ENCODE measurements at regions not wholly inside any gene's neighbourhood (a gene's known extent, or its start where the extent isn't known, plus 50 kb on each side); places are given as distances from the start of the nearest gene placed in this dataset.
A peak's percentile ranks its signal among the peaks of the same experiment; 100 is the strongest.

DNA sequence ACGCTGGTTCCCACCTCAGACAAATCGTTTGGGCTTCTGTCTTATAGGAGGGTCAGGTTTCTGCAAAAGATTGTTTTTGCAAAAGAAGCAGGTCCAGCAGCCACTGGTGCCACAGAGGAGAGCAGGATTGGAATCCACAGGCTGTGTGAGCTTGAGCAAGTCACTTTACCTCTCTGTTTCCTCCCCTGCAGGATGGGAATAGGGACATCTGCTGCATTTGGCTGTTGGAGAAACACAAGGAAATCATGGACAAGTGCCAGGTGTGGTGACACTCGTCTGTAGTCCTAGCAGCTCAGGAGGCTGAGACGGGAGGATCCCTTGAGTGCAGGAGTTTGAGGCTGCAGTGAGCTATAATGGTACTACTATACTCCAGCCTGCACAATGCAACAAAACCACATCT lies 422.6 kb downstream of the MN1 start:
- H3K9me3 Mint-ChIP-seq, result peaks cover 0 to 4% (median 0%) of the 10 kb centered on the region in 8 donors
- CTCF ChIA-PET (ENCODE audit: partially characterized antibody), result no interaction called here

DNA sequence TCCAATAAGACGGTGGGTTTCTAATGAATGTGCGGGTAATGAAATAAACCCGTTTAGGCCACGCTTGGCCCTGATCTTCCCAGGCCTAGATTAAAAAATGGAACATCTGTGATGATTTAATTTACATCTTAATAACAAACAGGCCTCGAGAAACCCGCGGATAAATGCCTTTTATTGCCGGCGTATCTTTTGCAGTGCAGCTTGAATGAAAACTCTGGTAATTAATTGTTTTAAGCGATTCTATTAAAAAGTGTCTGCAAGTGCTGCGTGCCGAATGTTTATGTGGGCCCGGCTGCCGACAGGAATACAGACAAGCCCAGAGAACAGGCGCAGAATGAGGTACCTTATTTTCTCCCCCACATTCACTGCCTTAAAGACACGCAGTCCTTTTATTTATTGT lies 420.7 kb downstream of the MN1 start:
- no peak overlapping the region for H3K4me3 Mint-ChIP-seq
- CTCF ChIA-PET (ENCODE audit: partially characterized antibody), result no interaction called here
- H3K9me3 Mint-ChIP-seq, result no peaks in the 10 kb centered on the region
- H3K9me3 ChIP-seq (ENCODE audit: control insufficient read depth in 1 of 2, low read length in 2 of 2), result no peaks in the 10 kb centered on the region
- no peak overlapping the region for H3K4me3 ChIP-seq (ENCODE audit: low read length in 2 of 2)
- no peaks in the 10 kb centered on the region for H3K27me3 ChIP-seq (ENCODE audit: insufficient read depth, low read length)
- POLR2A ChIA-PET (ENCODE audit: partially characterized antibody), result no interaction called here
- intact Hi-C loops (cut with micrococcal nuclease), result no loop called here
- no peaks in the 10 kb centered on the region for H3K4me1 Mint-ChIP-seq
- no peaks in the 10 kb centered on the region for H3K36me3 ChIP-seq (ENCODE audit: insufficient read depth, low read length)
- H3K27me3 Mint-ChIP-seq, result peaks cover 4 to 5% of the 10 kb centered on the region in 2 donors
- no peaks in the 10 kb centered on the region for H3K4me1 ChIP-seq (ENCODE audit: insufficient read depth, low read length)
- no peak overlapping the region for H3K27ac ChIP-seq (ENCODE audit: low read depth, low read length)
- H3K27ac Mint-ChIP-seq, result no peak overlapping the region
- H3K36me3 Mint-ChIP-seq, result no peaks in the 10 kb centered on the region
- DNase-seq, result no peak

More for the DNA sequence above, 422.6 kb downstream of the MN1 start:
- H3K27ac ChIP-seq (ENCODE audit: low read depth, low read length), result no peak overlapping the region
- no peaks in the 10 kb centered on the region for H3K4me1 ChIP-seq (ENCODE audit: insufficient read depth, low read length)
- no peak for DNase-seq
- H3K4me1 Mint-ChIP-seq, result no peaks in the 10 kb centered on the region
- H3K27me3 Mint-ChIP-seq, result peaks cover 2 to 3% of the 10 kb centered on the region in 2 donors
- H3K36me3 Mint-ChIP-seq, result no peaks in the 10 kb centered on the region
- POLR2A ChIA-PET (ENCODE audit: partially characterized antibody), result no interaction called here
- no peak overlapping the region for H3K4me3 Mint-ChIP-seq
- H3K27me3 ChIP-seq (ENCODE audit: insufficient read depth, low read length), result no peaks in the 10 kb centered on the region
- H3K9me3 ChIP-seq (ENCODE audit: control insufficient read depth in 1 of 2, low read length in 2 of 2), result no peaks in the 10 kb centered on the region
- no peak overlapping the region for H3K4me3 ChIP-seq (ENCODE audit: low read length in 2 of 2)
- H3K27ac Mint-ChIP-seq, result no peak overlapping the region
- H3K36me3 ChIP-seq (ENCODE audit: insufficient read depth, low read length), result no peaks in the 10 kb centered on the region
- intact Hi-C loops (cut with micrococcal nuclease), result no loop called here

DNA sequence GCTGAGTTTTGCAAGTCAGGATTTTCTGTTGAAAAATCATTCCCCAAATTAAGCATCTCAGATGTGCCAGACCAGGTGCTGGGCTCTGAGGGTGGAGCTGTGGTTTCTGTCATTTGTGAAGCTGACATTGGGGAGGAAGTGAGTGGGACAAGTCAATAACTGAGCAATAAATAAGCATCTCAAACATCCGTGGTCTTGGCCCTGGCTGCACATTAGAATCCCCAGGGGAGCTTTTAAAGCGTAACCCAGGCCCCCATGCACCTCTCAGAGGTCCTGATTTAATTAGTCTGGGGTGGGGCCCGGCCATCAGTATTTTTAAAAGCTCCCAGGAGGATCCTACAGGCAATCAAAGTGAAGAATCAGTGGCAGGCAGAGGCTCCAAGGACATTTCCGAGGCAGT lies 420.0 kb downstream of the MN1 start:
- ChIA-PET POLR2A (ENCODE audit: partially characterized antibody) (no interaction called here), CTCF (ENCODE audit: partially characterized antibody) (no interaction called here)
- Mint-ChIP-seq H3K4me3 (no peak overlapping the region), H3K36me3 (no peaks in the 10 kb centered on the region), H3K9me3 (no peaks in the 10 kb centered on the region), H3K4me1 (no peaks in the 10 kb centered on the region), H3K27me3 (peaks cover 4 to 6% of the 10 kb centered on the region in 2 donors), H3K27ac (no peak overlapping the region)
- no peaks in the 10 kb centered on the region for H3K36me3 ChIP-seq (ENCODE audit: insufficient read depth, low read length)
- H3K27me3 ChIP-seq (ENCODE audit: insufficient read depth, low read length), result no peaks in the 10 kb centered on the region
- no peaks in the 10 kb centered on the region for H3K9me3 ChIP-seq (ENCODE audit: control insufficient read depth in 1 of 2, low read length in 2 of 2)
- intact Hi-C loops (cut with micrococcal nuclease), result no loop called here
- no peak overlapping the region for H3K4me3 ChIP-seq (ENCODE audit: low read length in 2 of 2)
- no peak for DNase-seq
- H3K27ac ChIP-seq (ENCODE audit: low read depth, low read length), result no peak overlapping the region
- no peaks in the 10 kb centered on the region for H3K4me1 ChIP-seq (ENCODE audit: insufficient read depth, low read length)

DNA sequence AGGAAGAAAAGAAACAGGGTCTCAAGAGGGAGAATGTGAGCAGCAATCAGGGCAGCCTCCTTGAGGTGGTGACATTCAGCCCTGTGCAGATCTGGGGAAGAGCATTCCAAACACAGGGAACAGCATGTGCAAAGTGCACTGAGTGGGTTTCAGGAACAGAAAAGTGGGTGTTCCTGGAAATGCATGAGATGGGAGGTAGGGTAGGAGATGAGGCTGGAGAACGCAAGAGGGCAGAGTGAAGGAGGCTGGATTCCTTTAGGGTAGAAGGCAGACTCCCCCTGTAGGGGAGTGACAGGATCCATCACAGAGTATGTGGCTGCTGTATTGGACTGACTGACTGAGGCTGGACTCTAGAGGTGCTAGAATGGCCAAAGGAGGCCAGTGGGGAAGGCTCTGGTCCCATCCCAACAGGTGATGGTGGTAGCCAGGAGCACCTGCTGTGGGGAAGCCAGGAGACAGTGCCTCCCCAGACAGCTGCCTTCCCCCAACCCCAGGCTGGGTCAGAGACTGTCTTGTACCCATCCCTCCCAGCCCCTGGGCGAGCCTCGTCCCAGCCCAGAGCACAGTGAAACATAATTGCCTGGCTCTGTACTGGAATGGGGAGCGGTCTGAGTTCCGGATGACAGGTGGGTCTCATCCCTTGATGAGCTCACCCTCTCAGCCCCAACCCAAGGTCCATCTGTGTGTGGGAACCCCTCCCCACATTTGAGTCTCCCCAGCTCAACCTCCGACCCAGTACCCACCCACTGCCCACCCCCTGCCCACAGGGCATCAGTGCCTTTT lies 419.4 kb downstream of the MN1 start:
- Mint-ChIP-seq H3K4me1 (no peaks in the 10 kb centered on the region), H3K9me3 (no peaks in the 10 kb centered on the region), H3K27me3 (peaks cover 4 to 6% of the 10 kb centered on the region in 2 donors), H3K4me3 (peak overlapping the region in 1 of 8 donors; percentile 31), H3K27ac (no peak overlapping the region), H3K36me3 (no peaks in the 10 kb centered on the region)
- H3K9me3 ChIP-seq (ENCODE audit: control insufficient read depth in 1 of 2, low read length in 2 of 2), result no peaks in the 10 kb centered on the region
- no peak overlapping the region for H3K27ac ChIP-seq (ENCODE audit: low read depth, low read length)
- no peak overlapping the region for H3K4me3 ChIP-seq (ENCODE audit: low read length in 2 of 2)
- CTCF ChIA-PET (ENCODE audit: partially characterized antibody), result no interaction called here
- H3K27me3 ChIP-seq (ENCODE audit: insufficient read depth, low read length), result no peaks in the 10 kb centered on the region
- intact Hi-C loops (cut with micrococcal nuclease), result no loop called here
- DNase-seq, result no peak
- POLR2A ChIA-PET (ENCODE audit: partially characterized antibody), result no interaction called here
- no peaks in the 10 kb centered on the region for H3K36me3 ChIP-seq (ENCODE audit: insufficient read depth, low read length)
- H3K4me1 ChIP-seq (ENCODE audit: insufficient read depth, low read length), result no peaks in the 10 kb centered on the region

DNA sequence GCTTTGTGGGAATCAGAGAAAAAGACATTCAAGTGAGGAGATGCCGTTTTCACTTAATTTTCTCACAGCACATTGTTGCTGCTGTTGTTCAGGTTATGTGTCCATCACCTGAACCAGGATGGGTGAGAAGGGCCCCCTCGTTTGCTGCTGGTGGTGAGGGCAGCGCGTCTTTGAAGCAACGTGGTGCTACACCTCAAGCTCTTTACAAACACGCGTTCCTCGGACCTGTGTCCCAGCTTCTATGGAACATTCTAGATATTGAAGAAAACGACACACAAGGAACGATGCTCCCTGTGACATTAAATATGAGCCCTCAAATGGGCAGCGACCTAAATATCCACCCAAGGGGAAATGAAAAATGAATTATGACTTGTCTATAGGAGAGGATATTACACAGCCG lies 418.6 kb downstream of the MN1 start:
- no peaks in the 10 kb centered on the region for H3K4me1 Mint-ChIP-seq
- Histone ChIP-seq H3K9me3 (ENCODE audit: control insufficient read depth in 1 of 2, low read length in 2 of 2) (no peaks in the 10 kb centered on the region), H3K27me3 (ENCODE audit: insufficient read depth, low read length) (no peaks in the 10 kb centered on the region), H3K4me1 (ENCODE audit: insufficient read depth, low read length) (no peaks in the 10 kb centered on the region), H3K4me3 (ENCODE audit: low read length in 2 of 2) (no peak overlapping the region), H3K36me3 (ENCODE audit: insufficient read depth, low read length) (no peaks in the 10 kb centered on the region), H3K27ac (ENCODE audit: low read depth, low read length) (no peak overlapping the region)
- H3K4me3 Mint-ChIP-seq, result no peak overlapping the region
- H3K27me3 Mint-ChIP-seq, result peaks cover 4 to 8% of the 10 kb centered on the region in 2 donors
- ChIA-PET CTCF (ENCODE audit: partially characterized antibody) (no interaction called here), POLR2A (ENCODE audit: partially characterized antibody) (no interaction called here)
- H3K36me3 Mint-ChIP-seq, result no peaks in the 10 kb centered on the region
- H3K9me3 Mint-ChIP-seq, result no peaks in the 10 kb centered on the region
- intact Hi-C loops (cut with micrococcal nuclease), result no loop called here
- no peak for DNase-seq
- no peak overlapping the region for H3K27ac Mint-ChIP-seq

DNA sequence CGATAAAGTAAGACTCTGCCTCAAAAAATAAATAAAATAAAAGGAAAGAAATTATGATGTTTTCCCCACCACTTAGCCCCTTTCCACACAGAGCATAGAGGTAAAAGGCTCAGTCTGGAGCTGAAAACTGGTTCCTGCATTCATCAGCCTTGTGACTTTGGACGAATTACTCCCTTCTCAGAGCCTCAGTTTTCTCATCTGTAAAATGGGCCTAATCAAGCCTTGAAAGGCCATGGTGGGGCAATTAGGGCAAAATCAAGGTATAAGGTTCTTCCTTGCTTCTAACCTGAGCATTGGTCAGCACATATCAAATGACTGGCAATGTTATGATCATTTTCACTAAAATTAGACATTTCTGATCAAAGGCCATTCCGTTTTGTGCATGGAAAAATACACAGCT lies 417.7 kb downstream of the MN1 start:
- Mint-ChIP-seq H3K4me3 (no peak overlapping the region), H3K36me3 (no peaks in the 10 kb centered on the region), H3K4me1 (no peaks in the 10 kb centered on the region), H3K9me3 (no peaks in the 10 kb centered on the region), H3K27ac (no peak overlapping the region), H3K27me3 (peaks cover 4 to 11% of the 10 kb centered on the region in 2 donors)
- Histone ChIP-seq H3K36me3 (ENCODE audit: insufficient read depth, low read length) (no peaks in the 10 kb centered on the region), H3K27me3 (ENCODE audit: insufficient read depth, low read length) (no peaks in the 10 kb centered on the region), H3K27ac (ENCODE audit: low read depth, low read length) (no peak overlapping the region), H3K9me3 (ENCODE audit: control insufficient read depth in 1 of 2, low read length in 2 of 2) (no peaks in the 10 kb centered on the region), H3K4me3 (ENCODE audit: low read length in 2 of 2) (no peak overlapping the region), H3K4me1 (ENCODE audit: insufficient read depth, low read length) (no peaks in the 10 kb centered on the region)
- intact Hi-C loops (cut with micrococcal nuclease), result no loop called here
- DNase-seq, result no peak
- ChIA-PET CTCF (ENCODE audit: partially characterized antibody) (no interaction called here), POLR2A (ENCODE audit: partially characterized antibody) (no interaction called here)

DNA sequence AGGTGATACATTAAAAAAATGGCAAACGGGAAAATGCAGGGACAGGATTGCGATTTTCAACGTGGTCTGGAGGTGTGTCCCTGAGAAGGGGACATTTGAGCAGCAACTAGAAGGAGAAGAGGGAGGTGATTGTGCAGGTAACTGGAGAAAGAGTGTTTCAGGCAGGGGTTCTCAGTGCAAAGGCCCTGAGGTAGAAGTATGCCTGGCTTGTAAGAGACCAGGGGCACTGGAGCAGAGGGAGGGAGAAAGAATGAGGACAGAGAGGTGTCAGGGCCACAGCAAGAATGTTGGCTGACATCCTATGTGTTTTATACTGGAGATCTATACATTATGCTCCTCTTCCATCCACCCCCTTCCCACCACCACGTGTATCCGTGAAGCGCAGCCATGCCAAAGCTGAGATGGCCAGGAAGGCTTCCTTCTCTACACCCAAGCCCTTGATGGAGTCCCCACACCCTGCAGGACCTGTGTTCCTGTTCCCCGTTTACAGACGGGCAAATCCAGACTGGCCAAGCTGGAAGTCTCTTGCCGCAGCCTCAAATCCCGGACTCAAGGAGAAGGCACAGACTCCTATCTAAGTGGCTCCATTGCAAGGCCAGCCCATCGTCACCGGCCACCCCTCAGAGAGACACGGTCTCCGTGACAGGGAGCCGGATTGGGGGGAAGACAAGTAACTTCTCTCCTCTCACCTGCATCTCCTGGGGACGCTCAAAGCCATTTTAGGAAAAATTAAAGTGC lies 416.1 kb downstream of the MN1 start:
- ChIA-PET POLR2A (ENCODE audit: partially characterized antibody) (no interaction called here), CTCF (ENCODE audit: partially characterized antibody) (no interaction called here)
- Histone ChIP-seq H3K4me3 (ENCODE audit: low read length in 2 of 2) (no peak overlapping the region), H3K4me1 (ENCODE audit: insufficient read depth, low read length) (no peaks in the 10 kb centered on the region), H3K9me3 (ENCODE audit: control insufficient read depth in 1 of 2, low read length in 2 of 2) (no peaks in the 10 kb centered on the region), H3K27me3 (ENCODE audit: insufficient read depth, low read length) (no peaks in the 10 kb centered on the region), H3K36me3 (ENCODE audit: insufficient read depth, low read length) (no peaks in the 10 kb centered on the region), H3K27ac (ENCODE audit: low read depth, low read length) (no peak overlapping the region)
- H3K4me3 Mint-ChIP-seq, result no peak overlapping the region
- H3K36me3 Mint-ChIP-seq, result no peaks in the 10 kb centered on the region
- H3K27me3 Mint-ChIP-seq, result peaks cover 3 to 11% of the 10 kb centered on the region in 2 donors
- no peak overlapping the region for H3K27ac Mint-ChIP-seq
- H3K4me1 Mint-ChIP-seq, result no peaks in the 10 kb centered on the region
- intact Hi-C loops (cut with micrococcal nuclease), result no loop called here
- no peak for DNase-seq
- no peaks in the 10 kb centered on the region for H3K9me3 Mint-ChIP-seq

Measured in CD4-positive, alpha-beta memory T cell (primary cell).